Suprapubic skin (tissue), 4 donors: ENCODE measurements at regions not wholly inside any gene's neighbourhood (a gene's known extent, or its start where the extent isn't known, plus 50 kb on each side); places are given as distances from the start of the nearest gene placed in this dataset.

Experiments used
- EP300 ChIP-seq: sonication (generic); formaldehyde crosslinking; IDR thresholded peaks from one replicate; pipeline ENCODE4 v1.6.1; 2017; ENCODE audit warnings: antibody characterized with exemption
- POLR2A ChIP-seq, 2 donors: fragments of 450-650 bp; IDR thresholded peaks; one replicate each; pipeline ENCODE4 v1.6.1; 2017; ENCODE audit warnings: antibody characterized with exemption in 2 of 2, mild to moderate bottlenecking in 2 of 2, moderate library complexity in 2 of 2
- POLR2AphosphoS5 ChIP-seq, 3 donors: sonication (generic); formaldehyde crosslinking; IDR thresholded peaks; one replicate each; pipeline ENCODE4 v1.6.1; 2017; ENCODE audit warnings: antibody characterized with exemption in 3 of 3
- TF ChIP-seq, protein P1 (sequence below), 2 donors: fragments of 200-600 bp in 1 of 2; fragments of 450-650 bp in 1 of 2; sonication (generic) in 1 of 2; IDR thresholded peaks; one replicate each; pipeline ENCODE4 v1.5.1; 2016 to 2019; ENCODE audit warnings: antibody characterized with exemption in 2 of 2, mild to moderate bottlenecking in 1 of 2, moderate library complexity in 1 of 2

GRCh38 chr10:20614911-20615310, 282.2 kb downstream of the NEBL start:
- TF ChIP-seq EP300 (no peak), POLR2A (IDR thresholded peaks at IDR 0.05) (no peak), POLR2AphosphoS5 (IDR thresholded peaks at IDR 0.05) (no peak)
- TF ChIP-seq, protein P1, sequence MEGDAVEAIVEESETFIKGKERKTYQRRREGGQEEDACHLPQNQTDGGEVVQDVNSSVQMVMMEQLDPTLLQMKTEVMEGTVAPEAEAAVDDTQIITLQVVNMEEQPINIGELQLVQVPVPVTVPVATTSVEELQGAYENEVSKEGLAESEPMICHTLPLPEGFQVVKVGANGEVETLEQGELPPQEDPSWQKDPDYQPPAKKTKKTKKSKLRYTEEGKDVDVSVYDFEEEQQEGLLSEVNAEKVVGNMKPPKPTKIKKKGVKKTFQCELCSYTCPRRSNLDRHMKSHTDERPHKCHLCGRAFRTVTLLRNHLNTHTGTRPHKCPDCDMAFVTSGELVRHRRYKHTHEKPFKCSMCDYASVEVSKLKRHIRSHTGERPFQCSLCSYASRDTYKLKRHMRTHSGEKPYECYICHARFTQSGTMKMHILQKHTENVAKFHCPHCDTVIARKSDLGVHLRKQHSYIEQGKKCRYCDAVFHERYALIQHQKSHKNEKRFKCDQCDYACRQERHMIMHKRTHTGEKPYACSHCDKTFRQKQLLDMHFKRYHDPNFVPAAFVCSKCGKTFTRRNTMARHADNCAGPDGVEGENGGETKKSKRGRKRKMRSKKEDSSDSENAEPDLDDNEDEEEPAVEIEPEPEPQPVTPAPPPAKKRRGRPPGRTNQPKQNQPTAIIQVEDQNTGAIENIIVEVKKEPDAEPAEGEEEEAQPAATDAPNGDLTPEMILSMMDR (IDR thresholded peaks at IDR 0.05): no peak
